Right lobe of liver (tissue), 6 donors: ENCODE measurements at regions not wholly inside any gene's neighbourhood (a gene's known extent, or its start where the extent isn't known, plus 50 kb on each side); places are given as distances from the start of the nearest gene placed in this dataset.
A peak's percentile ranks its signal among the peaks of the same experiment; 100 is the strongest.

Experiments used
- ATAC-seq, 4 donors: fragments of 200-7000 bp; cut with Tn5 transposase; one replicate each; pipeline ENCODE4 v1.9.1; 2020; ENCODE audit warnings: mild to moderate bottlenecking in 4 of 4, moderate library complexity in 4 of 4
- DNase-seq, 3 donors: peaks; one replicate each; pipeline ENCODE4 v3.0.0-alpha.2; 2020
- H3K27ac ChIP-seq, 3 donors: fragments of 200-600 bp; one replicate each; pipeline ENCODE4 v1.8.0; 2022
- H3K27me3 ChIP-seq, 2 donors: fragments of 200-600 bp; one replicate each; pipeline ENCODE4 v1.8.0; 2022
- H3K36me3 ChIP-seq, 4 donors: fragments of 200-600 bp; sonication (generic) in 1 of 4; one replicate each; pipeline versions ENCODE4 v1.5.1 to v1.8.0; 2017 to 2022; ENCODE audit warnings: control low read depth in 1 of 4
- H3K4me1 ChIP-seq, 4 donors: fragments of 200-600 bp; sonication (generic) in 1 of 4; one replicate each; pipeline versions ENCODE4 v1.5.1 to v1.8.0; 2017 to 2022; ENCODE audit warnings: control low read depth in 1 of 4
- H3K4me3 ChIP-seq, 3 donors: fragments of 200-600 bp; one replicate each; pipeline ENCODE4 v1.8.0; 2022
- H3K9me3 ChIP-seq, 4 donors: fragments of 200-600 bp; sonication (generic) in 1 of 4; one replicate each; pipeline versions ENCODE4 v1.5.1 to v1.8.0; 2017 to 2022; ENCODE audit warnings: control low read depth in 1 of 4
- CTCF ChIP-seq, 4 donors: fragments of 200-600 bp in 3 of 4; fragments of 450-650 bp in 1 of 4; IDR thresholded peaks; one replicate each; pipeline versions ENCODE4 v1.5.1 to v1.8.0; 2016 to 2022; ENCODE audit warnings: antibody characterized with exemption in 4 of 4, mild to moderate bottlenecking in 2 of 4
- POLR2A ChIP-seq: fragments of 450-650 bp; IDR thresholded peaks from one replicate; pipeline ENCODE4 v1.6.1; 2017; ENCODE audit warnings: antibody characterized with exemption, mild to moderate bottlenecking
- WGBS: methylation state at CpG from one replicate; pipeline ENCODE4 v1.1.6; 2018; ENCODE audit warnings: low coverage, low lambda C conversion rate; ENCODE audit not compliant: insufficient coverage; ENCODE audit errors: missing lambda C conversion rate; 5-methylcytosine and 5-hydroxymethylcytosine counted together
- intact Hi-C, 2 donors: fragments of 100-400 bp; cut with DNase I; formaldehyde crosslinking; loops; one replicate each; pipeline versions ENCODE4 v1.11.2 to v1.14.1; 2022
- donor health status: DM: no; HTN: yes; CAD: no.
- donor health status: DM: no; HTN: no; CAD: no.
- donor health status: DM: no; HTN: no; CAD: no.
- donor health status: DM: no; HTN: yes; CAD: no.
- donor health status: DM: no; HTN: yes; CAD: no.

GRCh38 chr3:66812741-66813140, 185.4 kb upstream of the KBTBD8 start:
- TF ChIP-seq POLR2A (no peak), CTCF (IDR thresholded peaks at IDR 0.05) (no peak)
- no peak overlapping the region for H3K27ac ChIP-seq
- WGBS, result 83% methylated on average over 1 of the region's 1 CpG
- no peak for DNase-seq
- intact Hi-C loops, result loop anchor here in 1 of 2 donors (10.0 kb wide), 1 partner anchor 558 kb away; no protein-coding TSS in a partner anchor
- no peaks in the 10 kb centered on the region for H3K27me3 ChIP-seq
- no peaks in the 10 kb centered on the region for H3K36me3 ChIP-seq
- no peaks in the 10 kb centered on the region for H3K9me3 ChIP-seq
- ATAC-seq, result no peak
- peaks cover 0 to 30% (median 5%) of the 10 kb centered on the region in 4 donors for H3K4me1 ChIP-seq
- no peak overlapping the region for H3K4me3 ChIP-seq

GRCh38 chr3:66816090-66816761, 181.9 kb upstream of the KBTBD8 start:
- no peak overlapping the region for H3K4me3 ChIP-seq
- no peak overlapping the region for H3K27ac ChIP-seq
- intact Hi-C loops, result loop anchor here (5.0 to 10.0 kb wide), 3 partner anchors 404 to 561 kb away; no protein-coding TSS in a partner anchor
- ATAC-seq, result peak; percentile 66 to 79 (median 72)
- H3K36me3 ChIP-seq, result no peaks in the 10 kb centered on the region
- 7% methylated on average over 4 of the region's 4 CpGs for WGBS
- peaks cover 0 to 43% (median 11%) of the 10 kb centered on the region in 4 donors for H3K4me1 ChIP-seq
- H3K27me3 ChIP-seq, result no peaks in the 10 kb centered on the region
- TF ChIP-seq CTCF (IDR thresholded peaks at IDR 0.05) (peak; percentile 59 to 66 (median 60)), POLR2A (no peak)
- DNase-seq, result no peak
- H3K9me3 ChIP-seq, result no peaks in the 10 kb centered on the region

- TF ChIP-seq POLR2A, result no peak
- no peak for TF ChIP-seq CTCF (IDR thresholded peaks at IDR 0.05)
- no peaks in the 10 kb centered on the region for H3K27me3 ChIP-seq
- peaks cover 0 to 49% (median 15%) of the 10 kb centered on the region in 4 donors for H3K4me1 ChIP-seq
- no peak overlapping the region for H3K4me3 ChIP-seq
- no peaks in the 10 kb centered on the region for H3K36me3 ChIP-seq
- DNase-seq (peak in 1 of 3 donors; percentile 33), ATAC-seq (no peak)
- H3K27ac ChIP-seq, result peak overlapping the region in 1 of 3 donors; percentile 75
- H3K9me3 ChIP-seq, result no peaks in the 10 kb centered on the region
- intact Hi-C loops, result loop anchor here (5.0 to 10.0 kb wide), 3 partner anchors 406 to 563 kb away; no protein-coding TSS in a partner anchor
- WGBS, result 77% methylated on average over 2 of the region's 10 CpGs
Observed at GRCh38 chr3:66817951-66818557, 180.1 kb upstream of the KBTBD8 start.

- H3K36me3 ChIP-seq, result no peaks in the 10 kb centered on the region
- no peaks in the 10 kb centered on the region for H3K27me3 ChIP-seq
- H3K4me1 ChIP-seq, result peaks cover 0 to 68% (median 20%) of the 10 kb centered on the region in 4 donors
- TF ChIP-seq POLR2A (no peak), CTCF (IDR thresholded peaks at IDR 0.05) (peak in 1 of 4 donors; percentile 15)
- H3K9me3 ChIP-seq, result no peaks in the 10 kb centered on the region
- H3K4me3 ChIP-seq, result no peak overlapping the region
- DNase-seq (no peak), ATAC-seq (peak; percentile 40 to 65 (median 50))
- WGBS, result 16% methylated on average over 3 of the region's 3 CpGs
- peak overlapping the region; percentile 48 to 75 (median 54) for H3K27ac ChIP-seq
- intact Hi-C loops, result loop anchor here (5.0 to 10.0 kb wide), 3 partner anchors 408 to 565 kb away; no protein-coding TSS in a partner anchor
Observed at GRCh38 chr3:66819993-66820501, 178.1 kb upstream of the KBTBD8 start.
